ENCODE measurements at regions not wholly inside any gene's neighbourhood (a gene's known extent, or its start where the extent isn't known, plus 50 kb on each side); places are given as distances from the start of the nearest gene placed in this dataset.

- no peak for TF ChIP-seq USF2 (IDR thresholded peaks at IDR 0.05)
Measured at GRCh38 chr1:55707846-55708245, 492.7 kb upstream of the USP24 start (continued).

- Histone ChIP-seq H3K4me3 (no peak overlapping the region), H3K27ac (no peak overlapping the region), H3K9me3 (no peaks in the 10 kb centered on the region), H3K4me2 (no peak overlapping the region), H3K4me1 (no peaks in the 10 kb centered on the region)
- TF ChIP-seq, protein P1, sequence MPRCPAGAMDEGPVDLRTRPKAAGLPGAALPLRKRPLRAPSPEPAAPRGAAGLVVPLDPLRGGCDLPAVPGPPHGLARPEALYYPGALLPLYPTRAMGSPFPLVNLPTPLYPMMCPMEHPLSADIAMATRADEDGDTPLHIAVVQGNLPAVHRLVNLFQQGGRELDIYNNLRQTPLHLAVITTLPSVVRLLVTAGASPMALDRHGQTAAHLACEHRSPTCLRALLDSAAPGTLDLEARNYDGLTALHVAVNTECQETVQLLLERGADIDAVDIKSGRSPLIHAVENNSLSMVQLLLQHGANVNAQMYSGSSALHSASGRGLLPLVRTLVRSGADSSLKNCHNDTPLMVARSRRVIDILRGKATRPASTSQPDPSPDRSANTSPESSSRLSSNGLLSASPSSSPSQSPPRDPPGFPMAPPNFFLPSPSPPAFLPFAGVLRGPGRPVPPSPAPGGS (IDR thresholded peaks at IDR 0.05): no peak
- TF ChIP-seq EHF (CRISPR knock-in tag; IDR thresholded peaks at IDR 0.05) (no peak), CBX2 (IDR thresholded peaks at IDR 0.05; ENCODE audit: borderline replicate concordance, low read depth) (no peak), JUN (IDR thresholded peaks at IDR 0.05) (no peak), SMC3 (IDR thresholded peaks at IDR 0.05) (no peak), MYC (IDR thresholded peaks at IDR 0.05; ENCODE audit: borderline replicate concordance, low read length) (no peak), GATA3 (IDR thresholded peaks at IDR 0.05; ENCODE audit: borderline replicate concordance) (no peak)
- no peak for DNase-seq (ENCODE audit: low read depth in 1 of 2, low spot score in 1 of 2)
- no peak for ATAC-seq
- ChIA-PET CTCF (no interaction called here), POLR2A (no interaction called here)
- no peak for FAIRE-seq
Measured at GRCh38 chr1:55707196-55707595, 492.0 kb upstream of the USP24 start.

DNA sequence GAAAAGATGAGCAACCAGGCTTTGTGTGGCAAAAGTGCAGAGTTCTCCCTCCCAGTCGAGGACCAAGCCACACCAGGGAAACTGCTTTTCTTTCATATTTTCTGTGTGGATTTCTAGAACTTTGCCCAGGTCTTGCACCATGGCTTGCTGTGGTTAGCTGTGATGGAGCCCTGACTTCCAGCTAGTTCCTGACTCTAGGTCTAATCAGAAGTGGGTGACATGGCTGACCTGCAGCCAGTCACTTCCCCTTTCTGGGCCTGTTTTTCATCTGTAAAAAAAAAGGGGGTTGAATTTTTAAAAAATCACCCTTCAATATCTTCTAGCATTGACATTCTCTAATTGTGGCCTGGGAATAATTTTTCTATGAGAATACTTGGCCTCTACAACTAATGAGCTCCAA lies 491.2 kb upstream of the USP24 start:
- no peak overlapping the region for H3K4me3 ChIP-seq
- ChIA-PET POLR2A (no interaction called here), CTCF (no interaction called here)
- H3K9me3 ChIP-seq: no peaks in the 10 kb centered on the region; the same call in 2 of the 3 replicates
- WGBS (ENCODE audit: missing lambda C conversion rate): 39% methylated on average over 1 of the region's 1 CpG
- TF ChIP-seq FOXS1 (CRISPR knock-in tag; IDR thresholded peaks at IDR 0.05): no peak
- no peak for TF ChIP-seq MAZ (IDR thresholded peaks at IDR 0.05; ENCODE audit: borderline replicate concordance, low read depth, low read length)
- no peak for TF ChIP-seq RNF2 (IDR thresholded peaks at IDR 0.05; ENCODE audit: borderline replicate concordance, low read depth)
- FAIRE-seq: no peak
- no peak overlapping the region for H3K4me2 ChIP-seq
- no peak overlapping the region for H3K27ac ChIP-seq
- no peaks in the 10 kb centered on the region for H3K4me1 ChIP-seq
- no peak for DNase-seq (ENCODE audit: low read depth in 1 of 2, low spot score in 1 of 2)
- ATAC-seq: no peak

- H3K9me3 ChIP-seq: no peaks in the 10 kb centered on the region; the same call in 2 of the 3 replicates
- H3K27ac ChIP-seq: no peak overlapping the region
- FAIRE-seq (no peak), ATAC-seq (no peak), DNase-seq (ENCODE audit: low read depth in 1 of 2, low spot score in 1 of 2) (no peak)
- WGBS (ENCODE audit: missing lambda C conversion rate): 73% methylated on average over 5 of the region's 8 CpGs
- ChIA-PET POLR2A (no interaction called here), CTCF (interaction anchor here (1.0 to 1.2 kb wide), 2 partner anchors 10 to 15 kb away, joined by 3 read pairs; no protein-coding TSS in a partner anchor)
- TF ChIP-seq CEBPB (IDR thresholded peaks at IDR 0.05): no peak
- no peak for TF ChIP-seq HDAC2 (IDR thresholded peaks at IDR 0.05)
- no peak for TF ChIP-seq TFCP2L1 (CRISPR knock-in tag; IDR thresholded peaks at IDR 0.05)
- no peak for TF ChIP-seq HOXB5 (CRISPR knock-in tag; IDR thresholded peaks at IDR 0.05)
- TF ChIP-seq, protein P2, sequence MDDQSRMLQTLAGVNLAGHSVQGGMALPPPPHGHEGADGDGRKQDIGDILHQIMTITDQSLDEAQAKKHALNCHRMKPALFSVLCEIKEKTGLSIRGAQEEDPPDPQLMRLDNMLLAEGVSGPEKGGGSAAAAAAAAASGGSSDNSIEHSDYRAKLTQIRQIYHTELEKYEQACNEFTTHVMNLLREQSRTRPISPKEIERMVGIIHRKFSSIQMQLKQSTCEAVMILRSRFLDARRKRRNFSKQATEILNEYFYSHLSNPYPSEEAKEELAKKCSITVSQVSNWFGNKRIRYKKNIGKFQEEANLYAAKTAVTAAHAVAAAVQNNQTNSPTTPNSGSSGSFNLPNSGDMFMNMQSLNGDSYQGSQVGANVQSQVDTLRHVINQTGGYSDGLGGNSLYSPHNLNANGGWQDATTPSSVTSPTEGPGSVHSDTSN (IDR thresholded peaks at IDR 0.05): no peak
- TF ChIP-seq NFE2L2 (conservative IDR thresholded peaks at IDR 0.05; ENCODE audit: low read length): no peak
- TF ChIP-seq RCOR1 (IDR thresholded peaks at IDR 0.05; ENCODE audit: low read depth, low read length): no peak
- no peak for TF ChIP-seq ZNF302 (CRISPR knock-in tag; IDR thresholded peaks at IDR 0.05)
- TF ChIP-seq CBX2 (IDR thresholded peaks at IDR 0.05; ENCODE audit: borderline replicate concordance, low read depth): no peak
- TF ChIP-seq FOXS1 (CRISPR knock-in tag; IDR thresholded peaks at IDR 0.05): no peak
- no peak for TF ChIP-seq PHF8 (IDR thresholded peaks at IDR 0.05; ENCODE audit: borderline replicate concordance, low read depth)
- no peak for TF ChIP-seq ZFP36 (IDR thresholded peaks at IDR 0.05; ENCODE audit: borderline replicate concordance, partially characterized antibody)
- no peak for TF ChIP-seq HOXB13 (CRISPR knock-in tag; IDR thresholded peaks at IDR 0.05; ENCODE audit: low read depth)
- TF ChIP-seq, protein P3, sequence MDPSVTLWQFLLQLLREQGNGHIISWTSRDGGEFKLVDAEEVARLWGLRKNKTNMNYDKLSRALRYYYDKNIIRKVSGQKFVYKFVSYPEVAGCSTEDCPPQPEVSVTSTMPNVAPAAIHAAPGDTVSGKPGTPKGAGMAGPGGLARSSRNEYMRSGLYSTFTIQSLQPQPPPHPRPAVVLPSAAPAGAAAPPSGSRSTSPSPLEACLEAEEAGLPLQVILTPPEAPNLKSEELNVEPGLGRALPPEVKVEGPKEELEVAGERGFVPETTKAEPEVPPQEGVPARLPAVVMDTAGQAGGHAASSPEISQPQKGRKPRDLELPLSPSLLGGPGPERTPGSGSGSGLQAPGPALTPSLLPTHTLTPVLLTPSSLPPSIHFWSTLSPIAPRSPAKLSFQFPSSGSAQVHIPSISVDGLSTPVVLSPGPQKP (IDR thresholded peaks at IDR 0.05; ENCODE audit: low read depth, low read length): no peak
- H3K4me3 ChIP-seq: no peak overlapping the region
- H3K4me2 ChIP-seq: no peak overlapping the region
- H3K4me1 ChIP-seq: no peaks in the 10 kb centered on the region
Measured at GRCh38 chr1:55703726-55704363, 488.7 kb upstream of the USP24 start.
